H1 (cell line): ENCODE measurements at regions not wholly inside any gene's neighbourhood (a gene's known extent, or its start where the extent isn't known, plus 50 kb on each side); places are given as distances from the start of the nearest gene placed in this dataset.

Experiments
- CTCF ChIA-PET: fragments of 300-600 bp; sonication (Branson Sonifier 250); formaldehyde crosslinking; loops from one replicate; lab custom pipeline; 2021; ENCODE audit not compliant: partially characterized antibody; lab: Charles Lee
- POLR2A ChIA-PET: fragments of 300-600 bp; sonication (Branson Sonifier 250); formaldehyde crosslinking; loops from one replicate; lab custom pipeline; 2021; ENCODE audit warnings: inconsistent platforms; ENCODE audit not compliant: partially characterized antibody; lab: Charles Lee
- DNase-seq, 2 experiments: peaks; one replicate each; pipeline versions ENCODE4 v3.0.0 to v3.0.0-alpha.2; 2010 to 2022; ENCODE audit warnings: low spot score in 2 of 2, low read depth in 1 of 2, mixed read lengths in 1 of 2
- FAIRE-seq: peaks from 2 replicates; lab custom pipeline; 2011; peaks lifted over from hg19 to GRCh38; lab: Jason Lieb, UNC
- H2AFZ ChIP-seq: 2 replicates; pipeline ENCODE4 v1.8.1; 2012; ENCODE audit warnings: low read length, inconsistent platforms
- H2AK5ac ChIP-seq: 2 replicates; pipeline ENCODE4 v1.6.1; 2013; ENCODE audit warnings: low read depth, low read length
- H2BK120ac ChIP-seq: replicated peaks from 2 replicates; pipeline ENCODE3; 2013; ENCODE audit warnings: low read depth, low read length, inconsistent platforms
- H2BK12ac ChIP-seq: 2 replicates; pipeline ENCODE4 v1.6.1; 2013; ENCODE audit warnings: low read depth, low read length
- H2BK15ac ChIP-seq: 2 replicates; pipeline ENCODE4 v1.6.1; 2013; ENCODE audit warnings: low read length
- H2BK20ac ChIP-seq: 2 replicates; pipeline ENCODE4 v1.6.1; 2013; ENCODE audit warnings: low read length
- H2BK5ac ChIP-seq: 2 replicates; pipeline ENCODE4 v1.6.1; 2013; ENCODE audit warnings: low read depth, low read length
- H3K14ac ChIP-seq: 2 replicates; pipeline ENCODE4 v1.6.1; 2013; ENCODE audit warnings: inconsistent platforms; ENCODE audit not compliant: insufficient read length
- H3K18ac ChIP-seq: 2 replicates; pipeline ENCODE4 v1.6.1; 2013; ENCODE audit warnings: low read length; ENCODE audit errors: extremely low read depth
- H3K23ac ChIP-seq: 2 replicates; pipeline ENCODE4 v1.6.1; 2013; ENCODE audit warnings: inconsistent platforms; ENCODE audit not compliant: insufficient read length
- H3K23me2 ChIP-seq: 2 replicates; pipeline ENCODE4 v1.6.1; 2013; ENCODE audit warnings: low read depth, low read length
- H3K27ac ChIP-seq: 2 replicates; pipeline ENCODE4 v1.6.1; 2011; ENCODE audit warnings: low read depth, low read length, inconsistent platforms
- H3K27me3 ChIP-seq, 4 experiments: replicated peaks in 1 of 4; 1 replicate in 1 of 4; 2 replicates in 3 of 4; pipeline versions ENCODE4 v1.6.1 to v1.8.1; 2011 to 2013; ENCODE audit warnings: low read length in 3 of 4, mild to moderate bottlenecking in 3 of 4, inconsistent platforms in 2 of 4, mixed read lengths in 2 of 4, moderate library complexity in 1 of 4; ENCODE audit not compliant: control insufficient read depth in 3 of 4, insufficient read depth in 3 of 4; ENCODE audit errors: extremely low read depth in 1 of 4
- H3K36me3 ChIP-seq, 4 experiments: 2 replicates each; pipeline versions ENCODE4 v1.6.1 to v1.8.1; 2011 to 2013; ENCODE audit warnings: mild to moderate bottlenecking in 4 of 4, low read length in 3 of 4, moderate library complexity in 2 of 4, control low read depth in 1 of 4, inconsistent platforms in 1 of 4; ENCODE audit not compliant: insufficient read depth in 4 of 4, control insufficient read depth in 2 of 4
- H3K4ac ChIP-seq: replicated peaks from 2 replicates; pipeline ENCODE3; 2013; ENCODE audit warnings: low read length, low read depth, mixed read lengths, inconsistent platforms; ENCODE audit not compliant: insufficient read length
- H3K4me1 ChIP-seq, 4 experiments: replicated peaks in 1 of 4; 1 replicate in 1 of 4; 2 replicates in 3 of 4; pipeline versions ENCODE4 v1.6.1 to v1.8.1; 2011 to 2013; ENCODE audit warnings: low read length in 3 of 4, inconsistent platforms in 2 of 4, mixed read lengths in 1 of 4; ENCODE audit not compliant: insufficient read depth in 4 of 4, control insufficient read depth in 3 of 4
- H3K4me2 ChIP-seq, 2 experiments: 2 replicates each; pipeline versions ENCODE4 v1.6.1 to v1.8.1; 2011 to 2013; ENCODE audit warnings: low read depth in 2 of 2, low read length in 2 of 2, control low read depth in 1 of 2, inconsistent platforms in 1 of 2, mild to moderate bottlenecking in 1 of 2; ENCODE audit not compliant: insufficient read depth in 1 of 2
- H3K4me3 ChIP-seq, 4 experiments: fragments of 200-600, 300-600 bp in 1 of 4; sonication (generic), shearing (Covaris generic), sonication (Bioruptor Twin) in 1 of 4; 2 replicates each; pipeline versions ENCODE4 v1.5.1 to v1.8.1; 2011 to 2016; ENCODE audit warnings: low read length in 4 of 4, low read depth in 3 of 4, control low read depth in 2 of 4, inconsistent platforms in 2 of 4, mild to moderate bottlenecking in 2 of 4, mixed read lengths in 1 of 4, moderate library complexity in 1 of 4; ENCODE audit not compliant: insufficient read depth in 2 of 4; ENCODE audit errors: extremely low read depth in 1 of 4
- H3K56ac ChIP-seq: replicated peaks from 2 replicates; pipeline ENCODE3; 2013; ENCODE audit warnings: low read depth, mild to moderate bottlenecking, mixed read lengths, low read length, inconsistent platforms; ENCODE audit not compliant: insufficient read length
- H3K79me1 ChIP-seq: 2 replicates; pipeline ENCODE4 v1.6.1; 2013; ENCODE audit warnings: low read depth, low read length, control low read depth
- H3K79me2 ChIP-seq, 2 experiments: 2 replicates each; pipeline versions ENCODE4 v1.6.1 to v1.8.1; 2012 to 2013; ENCODE audit warnings: low read length in 2 of 2, mild to moderate bottlenecking in 2 of 2, inconsistent platforms in 1 of 2; ENCODE audit not compliant: insufficient read depth in 2 of 2, control insufficient read depth in 1 of 2
- H3K9ac ChIP-seq, 4 experiments: replicated peaks in 1 of 4; 1 replicate in 1 of 4; 2 replicates in 3 of 4; pipeline versions ENCODE4 v1.6.1 to v1.8.1; 2011 to 2013; ENCODE audit warnings: low read depth in 3 of 4, low read length in 3 of 4, control low read depth in 2 of 4, mild to moderate bottlenecking in 2 of 4, moderate library complexity in 2 of 4, inconsistent platforms in 1 of 4; ENCODE audit errors: extremely low read depth in 1 of 4
- H3K9me3 ChIP-seq, 2 experiments: 2 replicates each; pipeline versions ENCODE4 v1.6.1 to v1.8.1; 2012 to 2013; ENCODE audit warnings: mild to moderate bottlenecking in 2 of 2, moderate library complexity in 2 of 2, control low read depth in 1 of 2, inconsistent platforms in 1 of 2, low read depth in 1 of 2, low read length in 1 of 2, mixed read lengths in 1 of 2; ENCODE audit not compliant: insufficient read depth in 2 of 2
- H4K20me1 ChIP-seq, 2 experiments: replicated peaks in 1 of 2; 2 replicates each; pipeline versions ENCODE3 to v1.8.1; 2011 to 2013; ENCODE audit warnings: inconsistent platforms in 2 of 2, low read length in 2 of 2, mild to moderate bottlenecking in 1 of 2; ENCODE audit not compliant: insufficient read depth in 2 of 2, control insufficient read depth in 1 of 2
- H4K5ac ChIP-seq: 2 replicates; pipeline ENCODE4 v1.6.1; 2013; ENCODE audit warnings: low read length, low read depth, mixed read lengths, inconsistent platforms; ENCODE audit not compliant: insufficient read length
- H4K8ac ChIP-seq: 2 replicates; pipeline ENCODE4 v1.8.0; 2013; ENCODE audit warnings: mild to moderate bottlenecking, moderate library complexity, low read length, inconsistent platforms; ENCODE audit not compliant: insufficient read depth; ENCODE audit errors: extremely low read depth
- H4K91ac ChIP-seq: replicated peaks from 2 replicates; pipeline ENCODE3; 2013; ENCODE audit warnings: low read length, mixed read lengths, inconsistent platforms; ENCODE audit not compliant: insufficient read length
- CHD1 ChIP-seq: IDR thresholded peaks from 2 replicates; pipeline ENCODE4 v1.6.1; 2012; ENCODE audit warnings: low read depth, low read length, improper control_type of control experiment
- CHD2 ChIP-seq: IDR thresholded peaks from 2 replicates; pipeline ENCODE4 v1.6.1; 2012; ENCODE audit warnings: low read length, improper control_type of control experiment
- GABPA ChIP-seq: IDR thresholded peaks from 2 replicates; pipeline ENCODE4 v1.6.1; 2011; ENCODE audit warnings: mild to moderate bottlenecking, low read length, moderate library complexity, borderline replicate concordance; ENCODE audit not compliant: insufficient read depth
- KDM5A ChIP-seq: fragments of 200-600 bp; IDR thresholded peaks from 2 replicates; pipeline ENCODE4 v1.7.1; 2012; ENCODE audit warnings: mild to moderate bottlenecking, low read length, inconsistent platforms, mixed read lengths
- RFX5 ChIP-seq: IDR thresholded peaks from 2 replicates; pipeline ENCODE4 v1.6.1; 2011; ENCODE audit warnings: low read depth, low read length, improper control_type of control experiment, borderline replicate concordance
- TAF7 ChIP-seq: optimal IDR thresholded peaks from 2 replicates; pipeline ENCODE3; 2011; ENCODE audit warnings: low read depth, mild to moderate bottlenecking, inconsistent platforms, low read length, moderate library complexity, borderline replicate concordance
- WGBS, 2 experiments: shearing (Covaris generic) in 1 of 2; methylation state at CpG; one replicate each; pipeline versions ENCODE4 v1.1.6 to v1.1.7; 2013 to 2015; ENCODE audit warnings: low lambda C conversion rate in 2 of 2, mixed read lengths in 2 of 2, inconsistent platforms in 1 of 2, low coverage in 1 of 2, missing lambda C conversion rate in 1 of 2; ENCODE audit not compliant: insufficient replicate concordance in 2 of 2, insufficient coverage in 1 of 2, insufficient read length in 1 of 2; ENCODE audit errors: extremely low coverage in 1 of 2, missing lambda C conversion rate in 1 of 2; 5-methylcytosine and 5-hydroxymethylcytosine counted together

GRCh38 chr11:71365626-71366025 is 82.6 kb downstream of the DHCR7 start:
- no peak overlapping the region for H3K56ac ChIP-seq
- no peak overlapping the region for H3K9ac ChIP-seq
- no peak overlapping the region for H2AK5ac ChIP-seq
- H2BK5ac ChIP-seq = no peak overlapping the region
- POLR2A ChIA-PET = no interaction called here
- no peak overlapping the region for H3K23ac ChIP-seq
- no peak overlapping the region for H4K8ac ChIP-seq
- no peak overlapping the region for H2BK15ac ChIP-seq
- no peaks in the 10 kb centered on the region for H3K79me1 ChIP-seq
- 0 out of 4 replicates have a peak, but pooled peaks cover 0 to 3% of the 10 kb centered on the region in 2 experiments for H3K9me3 ChIP-seq
- H3K27ac ChIP-seq = no peak overlapping the region
- no peak overlapping the region for H3K4me3 ChIP-seq
- no peak overlapping the region for H2BK120ac ChIP-seq
- peaks cover 15% of the 10 kb centered on the region; the same call in 1 of the 2 replicates for H3K23me2 ChIP-seq
- no peak overlapping the region for H3K18ac ChIP-seq
- no peaks in the 10 kb centered on the region for H3K79me2 ChIP-seq
- H2BK20ac ChIP-seq = no peak overlapping the region
- H4K5ac ChIP-seq = no peak overlapping the region
- TF ChIP-seq CHD2 = no peak
- TF ChIP-seq CHD1 = no peak
- TF ChIP-seq RFX5 = no peak
- no peak for TF ChIP-seq TAF7
- no peak for TF ChIP-seq KDM5A
- no peak for TF ChIP-seq GABPA
- H2BK12ac ChIP-seq = no peak overlapping the region
- H3K4ac ChIP-seq = no peak overlapping the region
- WGBS, 2 experiments = 78% methylated on average over 6 of the region's 6 CpGs; no CpG with 5 or more reads in 1 of the 2 experiments
- H2AFZ ChIP-seq = no peak overlapping the region
- H4K91ac ChIP-seq = no peak overlapping the region
- H3K4me2 ChIP-seq = no peak overlapping the region
- H4K20me1 ChIP-seq = no peaks in the 10 kb centered on the region
- no peak overlapping the region for H3K14ac ChIP-seq
- CTCF ChIA-PET = interaction anchor here (0.7 kb wide), 1 partner anchor 17 kb away, joined by 3 read pairs; no protein-coding TSS in a partner anchor
- no peaks in the 10 kb centered on the region for H3K36me3 ChIP-seq
- DNase-seq = no peak
- no peaks in the 10 kb centered on the region for H3K27me3 ChIP-seq
- H3K4me1 ChIP-seq = no peaks in the 10 kb centered on the region; a peak in 1 of 7 replicates
- FAIRE-seq = no peak
